PC-3 (cell line): ENCODE measurements at regions not wholly inside any gene's neighbourhood (a gene's known extent, or its start where the extent isn't known, plus 50 kb on each side); places are given as distances from the start of the nearest gene placed in this dataset.

Experiments used
- ATAC-seq: fragments of 200-7000 bp; cut with Tn5 transposase; 2 replicates; pipeline ENCODE4 v1.9.1; 2020; ENCODE audit warnings: mild to moderate bottlenecking, moderate library complexity
- BruUV-seq: library from RNA; stranded (reverse); fragments of 400-500 nt; replicated peaks from 2 replicates; lab custom pipeline; 2021; lab: Mats Ljungman, UMichigan
- CTCF ChIA-PET: fragments of 300-600 bp; sonication (Branson Sonifier 250); formaldehyde crosslinking; loops from one replicate; lab custom pipeline; 2022; ENCODE audit warnings: antibody characterized with exemption; lab: Charles Lee
- POLR2A ChIA-PET: fragments of 300-600 bp; sonication (Branson Sonifier 250); formaldehyde crosslinking; loops from one replicate; lab custom pipeline; 2022; ENCODE audit warnings: antibody characterized with exemption; ENCODE audit not compliant: unreplicated experiment; lab: Charles Lee
- DNase-seq: peaks from one replicate; pipeline ENCODE4 v3.0.0-alpha.2; 2015
- H2AFZ ChIP-seq: fragments of 300-600 bp; sonication (generic); 2 replicates; pipeline ENCODE4 v1.6.0; 2016; ENCODE audit warnings: antibody characterized with exemption, low read length
- H3F3A ChIP-seq: fragments of 300-600 bp; sonication (generic); one replicate; pipeline ENCODE4 v1.6.0; 2017; ENCODE audit warnings: antibody characterized with exemption, low read length, control low read depth, mild to moderate bottlenecking; ENCODE audit not compliant: unreplicated experiment
- H3K27ac ChIP-seq: fragments of 300-600 bp; sonication (generic); 2 replicates; pipeline ENCODE4 v1.5.1; 2016; ENCODE audit warnings: mild to moderate bottlenecking, low read length
- H3K27me3 ChIP-seq: fragments of 300-600 bp; sonication (generic); 2 replicates; pipeline ENCODE4 v1.6.1; 2016; ENCODE audit warnings: low read length, mixed read lengths
- H3K36me3 ChIP-seq: fragments of 300-600 bp; sonication (generic); 2 replicates; pipeline ENCODE4 v1.6.1; 2016; ENCODE audit warnings: low read depth, mixed run types, low read length, mixed read lengths
- H3K4me1 ChIP-seq: fragments of 300-600 bp; sonication (generic); 2 replicates; pipeline ENCODE4 v1.5.1; 2016; ENCODE audit warnings: low read length; ENCODE audit not compliant: insufficient read depth
- H3K4me2 ChIP-seq: fragments of 300-600 bp; sonication (generic); 2 replicates; pipeline ENCODE4 v1.6.0; 2016; ENCODE audit warnings: low read length
- H3K4me3 ChIP-seq: fragments of 300-600 bp; sonication (generic); 2 replicates; pipeline ENCODE4 v1.5.1; 2016; ENCODE audit warnings: mild to moderate bottlenecking, low read length, mixed read lengths
- H3K79me2 ChIP-seq: fragments of 300-600 bp; sonication (generic); 2 replicates; pipeline ENCODE4 v1.6.1; 2017; ENCODE audit warnings: low read length, mixed read lengths
- H3K9ac ChIP-seq: fragments of 300-600 bp; sonication (generic); 2 replicates; pipeline ENCODE4 v1.6.0; 2016; ENCODE audit warnings: mild to moderate bottlenecking, low read length
- H3K9me2 ChIP-seq: fragments of 300-600 bp; sonication (generic); replicated peaks from 2 replicates; pipeline ENCODE4 v1.6.1; 2016; ENCODE audit warnings: mixed run types, low read length, mixed read lengths
- H3K9me3 ChIP-seq: fragments of 300-600 bp; sonication (generic); 2 replicates; pipeline ENCODE4 v1.6.1; 2016; ENCODE audit warnings: low read length, mixed read lengths
- H4K20me1 ChIP-seq: fragments of 300-600 bp; sonication (generic); 2 replicates; pipeline ENCODE4 v1.6.1; 2016; ENCODE audit warnings: low read length, mixed read lengths
- CTCF ChIP-seq: fragments of 300-600 bp; sonication (generic); conservative IDR thresholded peaks from 2 replicates; pipeline ENCODE4 v1.5.1; 2017; ENCODE audit warnings: antibody characterized with exemption, low read depth, mild to moderate bottlenecking, low read length
- EZH2 ChIP-seq: fragments of 300-600 bp; sonication (generic); IDR thresholded peaks from one replicate; pipeline ENCODE4 v1.6.1; 2017; ENCODE audit warnings: antibody characterized with exemption, mild to moderate bottlenecking, low read length; ENCODE audit not compliant: unreplicated experiment
- EZH2phosphoT487 ChIP-seq: fragments of 300-600 bp; sonication (generic); IDR thresholded peaks from 2 replicates; pipeline ENCODE4 v1.6.1; 2018; ENCODE audit warnings: mild to moderate bottlenecking, antibody characterized with exemption, low read length, borderline replicate concordance
- intact Hi-C: fragments of 100-400 bp; cut with micrococcal nuclease; formaldehyde crosslinking; loops from 2 replicates; pipeline ENCODE4 v1.9.0; 2023

GRCh38 chr7:23966941-23967340, 256.9 kb downstream of the STK31 start:
- H3K9me3 ChIP-seq: no peaks in the 10 kb centered on the region
- no peaks in the 10 kb centered on the region for H3K36me3 ChIP-seq
- TF ChIP-seq EZH2phosphoT487 (no peak), EZH2 (no peak), CTCF (no peak)
- ChIA-PET CTCF (no interaction called here), POLR2A (no interaction called here)
- H3K27ac ChIP-seq: no peak overlapping the region
- DNase-seq: peak; percentile 4
- no peak overlapping the region for H2AFZ ChIP-seq
- no peaks in the 10 kb centered on the region for H4K20me1 ChIP-seq
- H3K27me3 ChIP-seq: 0 out of 2 replicates have a peak, but pooled peaks cover under 1% of the 10 kb centered on the region
- ATAC-seq: no peak
- H3K4me3 ChIP-seq: no peak overlapping the region
- H3F3A ChIP-seq: no peaks in the 10 kb centered on the region
- H3K9me2 ChIP-seq: no peaks in the 10 kb centered on the region
- H3K4me1 ChIP-seq: peaks cover 6% of the 10 kb centered on the region; the same call in 1 of the 2 replicates
- H3K79me2 ChIP-seq: no peaks in the 10 kb centered on the region
- BruUV-seq: no TSS peak
- H3K4me2 ChIP-seq: no peak overlapping the region
- H3K9ac ChIP-seq: no peak overlapping the region
- intact Hi-C loops: no loop called here

GRCh38 chr7:23967949-23968599, 258.1 kb downstream of the STK31 start:
- Histone ChIP-seq H3K4me2 (no peak overlapping the region), H2AFZ (no peak overlapping the region), H3K36me3 (no peaks in the 10 kb centered on the region), H3K79me2 (no peaks in the 10 kb centered on the region), H3K4me3 (no peak overlapping the region), H3K9me2 (no peaks in the 10 kb centered on the region), H3K9me3 (no peaks in the 10 kb centered on the region), H3K27ac (no peak overlapping the region), H3K9ac (no peak overlapping the region), H3F3A (no peaks in the 10 kb centered on the region), H3K27me3 (no peaks in the 10 kb centered on the region), H3K4me1 (peaks cover 6% of the 10 kb centered on the region; the same call in 1 of the 2 replicates), H4K20me1 (no peaks in the 10 kb centered on the region)
- BruUV-seq: no TSS peak
- intact Hi-C loops: no loop called here
- CTCF ChIA-PET: no interaction called here
- no peak for ATAC-seq
- POLR2A ChIA-PET: no interaction called here
- DNase-seq: no peak
- no peak for TF ChIP-seq EZH2
- TF ChIP-seq CTCF: no peak
- TF ChIP-seq EZH2phosphoT487: no peak

- DNase-seq (no peak), ATAC-seq (no peak)
- no peaks in the 10 kb centered on the region for H3K79me2 ChIP-seq
- no peaks in the 10 kb centered on the region for H3K27me3 ChIP-seq
- H3K4me3 ChIP-seq: no peak overlapping the region
- TF ChIP-seq EZH2 (no peak), CTCF (no peak), EZH2phosphoT487 (no peak)
- no peak overlapping the region for H2AFZ ChIP-seq
- intact Hi-C loops: no loop called here
- no peak overlapping the region for H3K4me2 ChIP-seq
- H3K9me3 ChIP-seq: no peaks in the 10 kb centered on the region
- H3K4me1 ChIP-seq: peaks cover 6% of the 10 kb centered on the region; the same call in 1 of the 2 replicates
- H3K9me2 ChIP-seq: no peaks in the 10 kb centered on the region
- no peak overlapping the region for H3K27ac ChIP-seq
- no TSS peak for BruUV-seq
- H4K20me1 ChIP-seq: no peaks in the 10 kb centered on the region
- ChIA-PET POLR2A (no interaction called here), CTCF (no interaction called here)
- H3K9ac ChIP-seq: no peak overlapping the region
- H3K36me3 ChIP-seq: no peaks in the 10 kb centered on the region
- no peaks in the 10 kb centered on the region for H3F3A ChIP-seq
These were observed 258.8 kb downstream of the STK31 start for GRCh38 chr7:23968791-23969190.
